ENCODE measurements at regions not wholly inside any gene's neighbourhood (a gene's known extent, or its start where the extent isn't known, plus 50 kb on each side); places are given as distances from the start of the nearest gene placed in this dataset.
"Not testable (repeated sequence)": the region's sequence is repeated elsewhere in the genome, so short reads cannot be mapped to it uniquely, and the experiment has no call there.

DNA sequence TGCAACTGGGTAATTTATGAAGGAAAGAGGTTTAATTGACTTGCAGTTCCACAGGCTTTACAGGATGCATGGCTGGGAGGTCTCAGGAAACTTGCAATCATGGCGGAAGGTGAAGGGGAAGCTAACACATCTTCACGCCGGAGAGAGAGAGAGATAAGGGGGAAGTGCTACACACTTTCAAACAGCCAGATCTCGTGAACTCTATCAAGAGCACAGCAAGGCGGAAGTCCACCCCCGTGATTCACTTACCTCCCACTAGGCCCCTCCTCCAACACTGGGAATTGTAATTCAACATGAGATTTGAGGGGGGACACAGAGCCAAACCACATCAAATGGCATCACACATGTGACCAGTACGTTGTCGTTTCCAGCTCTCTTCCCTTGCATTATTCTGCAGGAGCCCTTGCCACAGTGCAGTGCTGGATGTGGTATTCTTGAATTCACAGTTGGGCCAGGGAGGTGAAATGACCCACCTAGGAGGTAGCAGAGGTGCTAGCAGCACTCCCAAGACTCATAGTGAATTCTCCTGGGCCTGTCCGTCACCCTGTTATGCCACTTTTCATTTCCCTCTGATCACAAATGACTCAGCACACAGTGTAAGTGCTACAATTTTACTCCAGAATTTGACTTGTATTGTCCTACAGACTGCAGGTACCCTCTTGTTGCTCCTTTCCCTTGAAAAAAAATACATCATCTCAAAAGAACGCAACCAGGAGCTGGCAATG, 179.2 kb upstream of the PLGLB2 start:
- TF ChIP-seq POLR2A (IDR thresholded peaks at IDR 0.05; ENCODE audit: low read length); GATA1 (IDR thresholded peaks at IDR 0.05; ENCODE audit: low read depth, low read length): not testable (repeated sequence)
